GM19467 (cell line): ENCODE measurements at regions not wholly inside any gene's neighbourhood (a gene's known extent, or its start where the extent isn't known, plus 50 kb on each side); places are given as distances from the start of the nearest gene placed in this dataset.

Source experiments
- ATAC-seq: cut with Tn5 transposase; IDR thresholded peaks from one replicate; pipeline ENCODE4 v1.9.1; 2021; ENCODE audit warnings: mild to moderate bottlenecking, moderate library complexity; ENCODE audit not compliant: unreplicated experiment

DNA sequence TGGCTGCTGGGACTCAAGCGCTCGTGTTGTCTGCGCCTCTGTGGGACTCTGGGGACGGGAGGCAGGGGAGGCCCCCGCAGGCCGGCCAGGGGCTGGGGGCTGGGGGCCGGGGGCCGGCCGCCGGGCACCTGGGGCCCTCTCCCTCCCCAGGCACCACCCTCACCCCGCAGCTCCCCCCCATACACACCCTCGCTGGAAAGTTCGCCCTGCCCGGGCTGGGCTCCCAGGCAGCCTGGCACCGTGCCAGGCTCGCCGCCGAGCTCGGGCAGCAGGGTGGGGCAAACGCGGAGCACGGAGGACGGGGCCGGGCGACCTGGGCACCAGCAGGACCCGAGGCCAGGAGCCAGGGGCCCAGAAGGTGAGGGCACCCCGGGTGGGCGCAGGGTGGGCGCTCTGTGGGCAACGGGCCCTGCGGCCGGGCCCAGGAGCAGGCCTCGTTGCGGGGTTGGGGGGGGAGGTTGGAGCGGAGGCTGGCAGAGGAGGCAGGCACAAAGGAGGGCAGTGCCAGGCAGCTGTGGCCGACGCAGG, 76.7 kb upstream of the WNT7B start:
- no peak for ATAC-seq

DNA sequence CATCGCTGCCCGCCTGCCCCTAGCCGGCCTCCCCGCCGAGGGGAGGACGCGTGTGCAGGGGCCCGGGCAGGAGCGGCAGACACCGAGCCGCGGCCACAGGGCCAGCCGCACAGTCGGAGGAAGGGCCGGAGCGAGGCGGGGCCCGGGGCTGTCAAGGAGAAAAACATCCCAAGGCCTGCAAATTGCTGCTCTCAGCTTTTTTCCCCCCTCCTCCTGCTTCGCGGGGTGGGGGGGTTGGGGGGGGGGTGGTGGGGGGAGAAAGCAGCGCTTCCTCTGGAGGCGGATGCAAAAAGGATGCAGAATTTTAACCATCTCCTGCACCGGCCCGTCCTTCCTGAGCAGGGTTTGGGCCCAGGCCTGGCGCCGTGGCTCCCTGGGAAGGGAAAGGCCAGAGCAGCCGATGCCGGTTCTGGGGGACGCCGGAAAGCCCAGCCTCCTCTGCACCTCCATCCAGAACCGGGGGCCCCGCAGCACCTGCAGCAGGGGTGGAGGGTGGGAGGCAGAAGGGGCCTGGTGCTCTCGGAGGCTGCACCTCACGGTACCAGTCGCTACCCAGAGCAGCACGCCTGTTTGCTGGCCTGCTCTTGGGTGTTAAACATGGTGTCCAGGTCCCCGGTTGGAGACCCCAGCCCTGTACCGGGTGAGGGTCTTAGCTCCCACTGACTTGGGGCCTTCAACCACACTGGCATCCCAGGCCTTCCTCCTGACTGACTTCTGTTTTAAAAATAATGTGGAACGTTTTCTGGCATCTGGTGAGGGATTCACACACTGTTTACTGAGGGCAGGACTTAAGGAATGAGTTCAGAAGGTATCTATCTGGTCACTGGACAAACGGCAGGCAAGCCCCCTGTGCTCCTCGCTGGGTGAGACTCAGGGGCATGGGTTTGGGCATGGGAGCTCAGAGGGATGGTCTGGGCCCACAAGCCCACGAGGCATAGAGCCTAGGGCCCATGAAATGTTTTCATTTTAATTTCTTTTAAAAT, 77.4 kb upstream of the WNT7B start:
- ATAC-seq: no peak

DNA sequence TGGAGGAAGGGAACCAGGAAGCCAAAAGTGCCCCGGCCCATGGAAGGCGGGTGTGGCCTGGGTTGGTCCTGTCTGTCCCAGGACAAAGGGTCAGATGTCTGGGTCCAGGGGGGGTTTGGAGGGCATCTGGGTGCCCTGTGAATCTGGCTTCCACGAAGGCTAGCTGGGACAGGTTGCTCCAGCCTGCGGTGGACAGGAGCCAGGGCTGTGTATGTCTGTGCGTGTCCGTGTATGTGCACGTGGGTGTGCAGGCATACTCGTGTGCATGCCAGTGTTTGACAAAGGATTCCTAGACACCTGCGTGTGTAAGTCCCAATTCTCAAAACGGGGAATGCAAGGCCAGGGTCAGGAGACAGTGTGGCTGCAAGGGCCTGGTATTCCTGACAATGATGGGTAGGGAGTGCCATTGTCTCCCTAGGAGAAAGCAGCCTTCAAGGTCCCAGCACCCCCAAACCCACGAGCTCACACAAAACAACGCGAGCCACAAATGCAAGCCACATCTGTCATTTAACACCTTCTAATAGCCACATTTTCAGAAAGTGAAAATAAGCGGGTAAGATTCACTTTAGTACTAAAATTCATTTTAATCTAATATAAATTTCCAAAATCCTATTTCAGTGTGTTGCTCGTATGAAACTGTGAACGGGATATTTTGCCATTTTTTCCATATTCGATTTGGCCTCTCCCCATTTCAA, 78.4 kb upstream of the WNT7B start:
- ATAC-seq: no peak

DNA sequence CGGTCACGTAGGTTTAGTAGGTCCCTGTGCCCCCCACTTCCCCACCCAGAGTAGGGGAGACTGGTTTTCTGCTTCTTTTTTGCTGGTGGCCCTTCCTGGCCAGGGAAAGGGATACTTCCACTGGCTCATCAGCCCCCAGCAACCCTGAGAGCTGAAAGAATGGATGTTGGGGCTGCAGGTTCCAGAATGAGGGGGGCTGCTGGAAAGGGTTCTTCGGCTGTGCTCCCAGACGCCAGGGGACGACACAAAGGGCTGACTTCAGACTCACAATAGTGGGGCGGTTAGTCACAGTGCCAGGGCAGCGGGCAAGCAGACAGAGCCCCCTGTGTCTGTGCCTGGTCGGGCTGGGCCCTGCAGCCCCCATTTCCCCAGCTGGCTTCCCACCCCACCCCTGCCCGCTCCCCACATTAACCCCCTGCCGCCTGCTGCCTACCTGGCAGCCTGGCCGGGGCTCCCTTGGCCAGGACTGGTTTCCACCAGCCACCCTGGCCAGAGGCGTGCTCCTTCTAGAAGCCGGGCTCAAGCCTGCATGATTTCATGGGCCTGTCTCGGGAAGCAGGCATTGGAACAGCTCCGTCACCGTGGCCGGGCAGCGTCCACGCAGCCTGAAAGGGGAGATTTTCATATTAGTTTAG, 79.1 kb upstream of the WNT7B start:
- no peak for ATAC-seq

DNA sequence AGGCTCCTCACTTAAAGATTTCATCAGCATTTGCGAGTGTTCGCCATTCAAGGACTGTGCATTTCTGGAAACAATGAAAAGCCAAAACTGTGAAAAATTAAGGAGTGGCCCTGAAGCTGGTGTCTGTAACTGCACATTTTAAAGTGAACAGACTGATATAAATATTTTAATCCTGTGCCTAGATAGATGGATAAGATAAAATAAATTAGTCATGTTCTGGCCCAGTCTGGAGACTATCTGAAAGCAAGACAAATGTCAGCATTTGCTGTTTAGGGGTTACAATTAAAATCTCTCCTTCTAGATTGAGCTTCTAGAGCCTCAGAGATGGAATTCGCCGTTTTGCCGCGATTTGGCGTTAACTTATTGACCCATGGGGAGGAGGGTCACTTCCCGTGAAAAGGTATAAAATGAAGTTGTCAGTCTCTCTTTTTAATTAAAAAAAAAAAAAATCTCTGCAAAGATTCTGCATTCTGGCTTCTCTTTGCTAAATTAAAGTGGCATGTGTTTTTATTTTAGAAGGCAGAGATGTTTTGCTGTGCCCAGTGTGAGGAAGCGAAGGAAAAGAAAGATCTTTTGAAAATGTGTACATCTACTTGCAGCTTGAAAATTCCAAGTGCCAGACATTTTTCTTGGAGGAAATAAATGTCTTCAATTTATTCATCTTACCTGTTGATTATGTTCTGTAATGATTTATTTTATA, 79.7 kb upstream of the WNT7B start:
- ATAC-seq: no peak

DNA sequence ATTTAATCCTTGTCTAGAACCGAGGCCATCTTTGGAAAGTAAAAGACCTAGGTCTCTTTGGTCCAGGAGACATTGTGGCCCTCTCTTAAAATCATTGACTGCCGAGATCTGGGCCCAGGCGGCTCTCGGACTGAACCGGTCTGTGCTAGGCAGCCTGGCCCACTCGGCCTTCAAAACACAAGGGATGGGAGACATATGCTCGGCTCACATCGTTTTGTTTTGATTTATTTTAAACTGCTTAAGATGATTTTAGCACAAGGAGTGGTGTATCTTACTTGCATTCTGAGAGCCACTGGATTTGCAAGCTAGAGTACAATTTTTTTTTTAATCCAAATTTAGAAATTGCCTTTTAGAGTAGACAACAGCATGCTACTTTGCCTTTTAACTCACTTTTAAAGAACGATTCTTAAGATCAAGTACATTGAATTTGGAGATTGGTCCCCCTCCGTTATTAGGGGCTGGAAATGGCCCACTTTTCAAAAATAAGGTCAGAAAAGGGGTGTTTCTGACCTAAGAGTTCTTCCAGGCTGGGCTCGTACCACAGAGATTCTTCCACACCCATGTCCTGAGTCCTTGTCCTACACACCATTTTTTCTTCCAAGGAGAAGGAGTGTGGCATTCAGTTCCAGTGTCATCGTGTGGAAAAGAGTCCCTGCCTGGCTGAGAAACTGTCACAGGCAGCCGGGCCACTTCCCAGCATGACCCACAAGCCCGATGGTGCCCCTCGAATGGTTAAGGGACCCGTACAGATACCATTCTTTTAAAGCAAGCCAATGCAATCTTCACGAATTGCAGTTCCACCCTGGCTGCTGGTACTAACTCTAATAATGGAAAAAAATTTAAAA, 80.5 kb upstream of the WNT7B start:
- no peak for ATAC-seq

DNA sequence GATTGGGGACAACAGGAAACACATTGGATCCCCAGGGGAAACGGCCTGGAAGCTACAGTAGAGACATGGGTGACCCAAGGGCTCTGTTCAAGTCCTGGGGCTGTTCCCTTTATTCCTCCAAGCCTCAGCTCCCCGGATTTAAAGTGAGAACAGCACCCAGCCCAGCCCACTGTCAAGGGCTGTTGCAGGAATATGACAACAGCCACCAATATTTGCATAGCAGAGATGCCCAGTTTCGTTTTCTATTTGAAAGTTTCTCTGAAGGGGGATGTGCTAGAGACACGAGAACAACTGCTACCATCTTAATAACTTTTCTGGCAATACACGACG, 81.1 kb upstream of the WNT7B start:
- ATAC-seq: peak; percentile 56

DNA sequence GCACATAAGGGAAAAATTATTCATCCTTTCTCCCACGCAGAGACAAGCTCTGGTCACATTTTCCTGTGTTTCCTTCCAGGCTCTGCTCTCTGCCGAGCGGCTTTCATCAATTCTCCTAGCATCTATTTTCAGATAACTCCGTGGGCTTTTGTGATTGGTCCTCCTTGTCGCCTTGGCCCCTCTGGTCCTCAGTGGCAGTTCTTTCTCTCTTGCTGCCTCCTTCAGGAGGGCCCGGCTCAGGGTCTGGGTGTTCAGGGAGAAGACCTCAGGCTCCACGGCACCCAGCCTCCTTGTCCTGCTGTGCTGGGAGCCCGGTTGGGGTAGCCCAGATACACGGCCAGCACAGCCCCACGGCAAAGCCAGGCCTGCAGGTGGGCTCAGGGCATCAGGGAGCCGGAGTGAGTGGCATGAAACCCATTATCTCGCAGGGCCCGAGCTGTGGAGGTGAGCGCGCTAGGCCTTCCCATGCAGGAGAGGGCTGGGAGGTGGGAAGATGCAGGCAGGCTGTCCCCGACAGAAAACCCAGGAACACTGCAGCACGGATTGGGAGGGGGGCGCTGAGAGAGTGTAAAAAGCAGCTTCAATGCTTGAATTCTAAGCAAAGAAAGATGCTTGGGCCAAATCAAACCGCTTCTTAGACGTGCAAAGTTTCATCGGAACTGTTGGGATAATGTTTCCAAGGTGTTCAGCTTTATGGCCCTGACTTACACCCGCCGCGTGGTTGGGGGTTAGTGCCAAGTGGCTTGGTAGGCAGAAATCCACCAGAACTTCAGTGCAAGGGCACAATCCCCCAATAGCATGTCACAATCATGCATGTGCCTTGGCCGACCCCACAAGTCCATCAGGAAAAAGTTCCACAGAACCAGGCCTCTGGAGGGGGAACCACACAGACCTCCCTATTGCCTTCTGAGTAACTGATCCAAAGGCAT, 81.9 kb upstream of the WNT7B start:
- ATAC-seq: no peak

DNA sequence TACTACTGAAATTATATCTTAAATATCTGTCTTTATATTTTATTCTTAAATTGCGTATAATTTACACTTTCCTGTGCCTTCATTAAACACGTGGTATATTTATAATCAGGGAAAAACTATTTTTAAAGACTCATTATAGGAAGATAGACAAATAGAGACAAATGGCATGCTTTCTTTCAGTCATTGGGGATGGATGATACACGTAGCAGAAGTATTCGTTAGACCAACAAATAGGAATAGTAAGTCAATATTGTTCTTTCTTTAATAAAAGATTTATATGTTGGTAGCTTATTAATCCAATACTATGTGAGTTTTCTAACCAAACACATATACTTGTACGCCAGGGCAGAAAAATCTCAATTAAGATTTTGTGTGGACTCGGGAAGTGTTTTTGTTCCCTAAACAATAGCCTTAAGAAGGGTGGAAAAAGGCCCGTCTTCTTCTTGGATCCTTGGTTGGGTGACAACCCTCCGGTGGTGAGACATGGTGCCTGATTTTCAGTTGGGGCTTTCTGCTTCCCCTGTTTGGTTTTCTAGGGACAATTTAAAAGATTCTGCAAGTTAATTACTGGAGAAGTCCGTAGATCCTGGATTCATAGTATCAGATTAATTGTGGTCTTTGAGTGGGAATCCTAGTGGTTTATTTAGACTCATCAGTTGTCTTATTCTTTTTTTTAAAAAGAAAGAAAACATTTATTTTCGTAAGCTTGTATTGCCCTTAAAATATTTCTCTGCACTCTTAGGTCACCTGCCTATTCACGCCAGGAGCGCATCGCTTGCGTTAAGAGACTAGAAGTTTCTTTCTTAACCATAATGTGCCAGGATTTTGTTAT, 83.5 kb upstream of the WNT7B start:
- ATAC-seq: no peak

DNA sequence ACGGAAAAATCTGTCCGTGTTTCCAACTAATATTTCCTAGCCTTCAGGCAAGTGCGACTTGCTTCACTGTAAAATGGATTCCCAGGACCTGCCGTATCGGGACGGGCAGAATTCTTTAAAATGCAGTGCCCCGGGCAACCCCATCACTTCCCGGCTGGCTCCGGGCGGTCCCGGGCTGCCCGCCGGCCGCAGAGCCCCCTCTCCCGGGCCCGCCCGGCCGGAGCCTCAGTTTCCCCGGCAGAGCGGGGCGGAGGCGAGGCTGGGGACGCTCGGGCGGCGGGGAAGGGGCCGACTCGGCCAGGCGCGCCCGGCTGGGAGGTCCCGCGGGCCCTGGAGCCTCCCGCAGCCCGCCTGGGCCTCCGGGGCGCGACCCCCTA, 84.2 kb upstream of the WNT7B start:
- no peak for ATAC-seq

DNA sequence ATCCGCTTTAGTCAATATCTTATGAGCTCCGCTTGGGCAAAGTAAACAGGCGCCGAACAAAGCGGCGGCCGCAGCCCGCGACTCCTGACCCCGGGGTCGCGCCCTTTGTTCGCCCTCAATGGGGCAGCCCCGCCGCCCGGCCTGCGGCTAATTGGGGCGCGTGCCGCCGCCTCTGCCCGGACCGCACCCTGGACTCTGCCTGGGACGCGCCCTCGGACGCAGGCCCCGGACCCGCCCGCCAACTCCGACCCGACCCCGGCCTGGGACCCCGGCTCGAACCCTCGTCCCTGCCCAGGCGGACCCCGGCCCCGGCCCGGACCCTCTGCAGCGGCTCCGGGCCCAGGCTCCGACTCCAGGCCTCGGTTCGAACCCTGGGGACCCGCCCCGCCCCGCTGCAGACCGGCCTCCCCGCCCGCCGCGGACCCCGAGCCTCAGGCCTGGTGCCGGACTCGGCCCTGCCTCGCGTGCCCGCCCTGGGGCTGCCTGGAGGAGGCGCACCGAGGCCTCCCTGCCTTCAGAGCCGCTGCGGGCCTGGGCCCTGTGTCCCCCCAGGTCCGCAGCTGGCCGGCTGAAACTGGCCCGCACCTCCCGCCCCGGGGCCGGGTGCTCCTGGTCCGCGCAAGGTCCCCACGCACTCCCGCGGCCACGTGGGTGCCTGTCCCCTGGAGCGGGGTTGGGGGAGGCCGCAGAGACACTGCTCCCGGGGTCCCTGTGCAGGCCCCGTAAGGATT, 84.7 kb upstream of the WNT7B start:
- ATAC-seq: no peak

DNA sequence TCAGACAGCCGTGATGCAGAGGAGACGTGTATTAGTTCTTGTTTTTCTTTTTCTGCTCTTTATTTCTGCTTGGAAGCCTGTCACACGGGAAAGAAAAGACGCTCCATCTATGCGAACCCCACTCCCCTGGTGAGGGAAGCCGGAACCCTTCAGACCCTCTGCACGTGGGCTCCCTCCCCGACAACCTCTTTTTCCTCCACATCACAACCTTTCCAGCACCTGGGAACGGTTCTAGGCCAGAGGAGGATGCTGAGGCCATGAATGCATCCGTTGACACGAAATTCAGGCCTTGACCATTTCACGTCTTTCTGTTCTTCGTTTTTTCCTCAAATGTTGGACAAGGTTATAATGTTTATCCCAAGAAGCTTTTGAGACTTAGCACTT, 85.3 kb upstream of the WNT7B start:
- ATAC-seq: no peak

DNA sequence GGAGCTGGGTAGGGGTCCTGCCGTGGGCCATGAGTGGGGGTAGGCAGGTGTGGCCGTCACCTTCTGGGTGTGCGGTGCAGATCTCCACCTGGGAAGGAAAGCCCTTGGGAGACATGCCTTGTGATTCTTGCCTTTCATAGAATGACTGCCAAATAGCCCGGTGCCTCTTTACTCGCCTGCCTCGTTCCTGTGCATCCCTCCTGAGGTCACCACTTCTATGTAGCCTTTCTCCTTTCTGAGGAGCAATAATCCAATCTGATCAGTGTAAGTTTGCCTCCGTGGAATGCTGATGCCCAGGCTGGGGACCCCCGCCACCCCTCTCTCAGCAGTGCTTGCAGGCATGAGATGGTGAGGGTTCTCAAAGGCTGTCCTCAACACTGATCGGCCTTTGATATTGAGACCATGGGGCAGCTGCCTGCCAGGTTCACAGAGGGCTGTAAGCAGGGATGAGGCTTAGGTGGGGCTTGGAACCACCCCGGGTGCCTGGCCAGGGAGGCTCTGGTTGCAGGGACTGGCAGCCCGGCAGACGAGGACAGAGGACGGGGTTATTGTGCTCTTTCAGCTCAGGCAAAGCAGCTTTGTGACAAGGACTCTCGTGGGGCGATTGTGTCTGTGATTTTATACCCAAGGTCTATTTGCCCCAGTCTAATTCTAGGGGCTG, 86.1 kb upstream of the WNT7B start:
- no peak for ATAC-seq

DNA sequence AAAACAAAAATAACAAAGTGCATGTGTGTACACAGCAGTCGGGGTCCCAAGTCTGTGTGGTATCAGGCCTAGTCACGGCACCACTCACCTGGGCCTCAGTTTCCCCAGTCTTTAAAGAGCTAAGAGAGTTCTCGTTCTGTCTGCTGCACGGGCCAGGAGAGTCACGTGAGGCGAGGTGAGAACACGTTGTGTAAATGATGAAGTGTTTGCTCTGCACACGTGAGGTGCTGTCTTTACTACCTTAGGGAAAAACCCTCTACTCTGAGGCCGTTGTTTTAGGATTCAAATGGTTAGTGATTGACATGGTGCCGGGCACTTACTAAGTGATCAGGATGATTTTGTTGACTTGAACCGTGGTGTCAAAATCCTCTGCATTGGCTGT, 86.5 kb upstream of the PPARA start:
- no peak for ATAC-seq

DNA sequence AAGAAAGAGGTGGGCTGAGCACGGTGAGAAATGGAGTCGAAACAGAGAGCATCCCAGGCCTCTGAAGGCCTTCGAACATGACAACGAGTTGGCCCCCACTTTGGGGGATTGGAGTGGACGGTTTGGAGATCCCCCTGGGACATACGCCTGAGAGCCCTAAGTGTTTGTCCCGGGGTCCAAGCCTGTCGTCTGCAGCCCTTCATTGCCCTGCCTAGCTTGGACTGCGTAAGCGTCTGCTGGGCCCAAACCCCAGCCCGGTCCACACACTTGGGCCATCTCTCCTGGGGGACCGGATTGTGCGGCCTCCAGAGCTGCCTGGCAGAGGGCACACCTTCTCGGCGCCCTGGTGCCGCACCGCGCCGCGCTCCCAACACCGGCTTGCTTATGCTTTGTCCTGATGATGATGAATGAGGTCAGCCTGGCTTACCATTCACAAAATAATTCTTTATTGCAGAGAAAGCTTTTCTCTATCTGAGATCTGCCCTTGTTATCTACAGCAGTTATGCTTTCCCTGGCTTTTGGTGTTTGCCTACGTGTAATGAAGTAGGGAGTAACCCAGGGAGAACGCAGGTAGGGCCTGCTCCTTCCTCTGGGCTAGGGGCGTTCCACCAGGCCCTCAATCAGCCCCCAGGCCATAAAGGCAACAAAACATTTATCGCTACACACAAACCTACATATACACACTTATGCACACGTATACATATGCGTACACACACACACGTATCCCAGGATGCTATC, 85.9 kb upstream of the PPARA start:
- ATAC-seq: no peak

DNA sequence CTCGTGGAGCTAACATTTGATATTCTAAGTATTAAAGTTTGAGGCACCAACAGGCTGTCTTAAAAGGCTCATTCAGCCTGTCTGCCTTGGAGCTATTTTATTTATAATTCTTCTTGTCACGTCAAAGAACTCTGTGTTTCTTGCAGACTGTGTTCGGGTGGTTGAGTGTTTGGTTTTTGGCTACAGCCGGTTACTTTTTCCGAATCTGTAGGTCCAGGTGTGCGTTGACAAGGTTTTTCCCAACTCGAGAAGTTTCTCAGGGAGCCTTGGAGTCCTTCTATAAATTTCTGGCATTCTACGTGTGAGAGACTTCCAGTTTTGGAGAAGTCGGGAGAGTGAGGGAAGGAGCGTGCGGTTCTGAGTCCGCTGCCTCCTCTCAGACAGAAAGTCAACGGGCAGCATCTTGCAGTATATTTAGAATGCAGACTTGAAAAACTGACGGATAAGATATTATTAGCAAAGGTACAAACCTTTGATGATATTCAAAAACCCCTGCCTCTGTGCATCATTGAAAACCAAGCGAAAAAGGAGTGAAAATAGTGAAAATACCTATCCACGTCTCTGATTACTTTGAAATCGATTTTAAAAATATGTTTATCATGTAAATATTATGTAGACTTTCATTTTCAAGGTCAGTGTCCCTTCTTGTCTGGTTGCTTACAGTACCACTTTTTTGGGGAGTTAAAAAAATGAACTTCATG, 85.2 kb upstream of the PPARA start:
- no peak for ATAC-seq
